ENCODE measurements at regions not wholly inside any gene's neighbourhood (a gene's known extent, or its start where the extent isn't known, plus 50 kb on each side); places are given as distances from the start of the nearest gene placed in this dataset.

GRCh38 chr10:117942226-117942625, 104.5 kb downstream of the RAB11FIP2 start:
- Histone ChIP-seq H3K4me3 (ENCODE audit: low read length) (no peak overlapping the region), H3K27ac (ENCODE audit: low read length) (no peak overlapping the region), H3K27me3 (ENCODE audit: insufficient read depth, low read length) (no peaks in the 10 kb centered on the region), H3K4me1 (ENCODE audit: insufficient read depth, low read length) (no peaks in the 10 kb centered on the region), H3K36me3 (ENCODE audit: insufficient read depth, low read depth, low read length) (no peaks in the 10 kb centered on the region), H3K9ac (ENCODE audit: low read depth, low read length) (no peak overlapping the region), H3K9me3 (ENCODE audit: insufficient read depth, low read depth, low read length) (no peaks in the 10 kb centered on the region)

GRCh38 chr10:117944676-117945447, 101.9 kb downstream of the RAB11FIP2 start:
- Histone ChIP-seq H3K36me3 (ENCODE audit: insufficient read depth, low read depth, low read length) (no peaks in the 10 kb centered on the region), H3K27ac (ENCODE audit: low read length) (no peak overlapping the region), H3K9ac (ENCODE audit: low read depth, low read length) (no peak overlapping the region)

GRCh38 chr10:117945651-117946050, 101.1 kb downstream of the RAB11FIP2 start:
- Histone ChIP-seq H3K27me3 (ENCODE audit: insufficient read depth, low read length) (no peaks in the 10 kb centered on the region), H3K4me3 (ENCODE audit: low read length) (no peak overlapping the region), H3K27ac (ENCODE audit: low read length) (no peak overlapping the region), H3K4me1 (ENCODE audit: insufficient read depth, low read length) (no peaks in the 10 kb centered on the region), H3K9me3 (ENCODE audit: insufficient read depth, low read depth, low read length) (no peaks in the 10 kb centered on the region), H3K36me3 (ENCODE audit: insufficient read depth, low read depth, low read length) (no peaks in the 10 kb centered on the region), H3K9ac (ENCODE audit: low read depth, low read length) (no peak overlapping the region)

More at GRCh38 chr10:117944676-117945447, 101.9 kb downstream of the RAB11FIP2 start:
- H3K9me3 ChIP-seq (ENCODE audit: insufficient read depth, low read depth, low read length): no peaks in the 10 kb centered on the region
- H3K27me3 ChIP-seq (ENCODE audit: insufficient read depth, low read length): no peaks in the 10 kb centered on the region
- no peak overlapping the region for H3K4me3 ChIP-seq (ENCODE audit: low read length)
- H3K4me1 ChIP-seq (ENCODE audit: insufficient read depth, low read length): no peaks in the 10 kb centered on the region

- no peak overlapping the region for H3K4me3 ChIP-seq (ENCODE audit: low read length)
- no peaks in the 10 kb centered on the region for H3K36me3 ChIP-seq (ENCODE audit: insufficient read depth, low read depth, low read length)
- H3K27ac ChIP-seq (ENCODE audit: low read length): no peak overlapping the region
- no peak overlapping the region for H3K9ac ChIP-seq (ENCODE audit: low read depth, low read length)
- H3K4me1 ChIP-seq (ENCODE audit: insufficient read depth, low read length): no peaks in the 10 kb centered on the region
- no peaks in the 10 kb centered on the region for H3K9me3 ChIP-seq (ENCODE audit: insufficient read depth, low read depth, low read length)
- no peaks in the 10 kb centered on the region for H3K27me3 ChIP-seq (ENCODE audit: insufficient read depth, low read length)
These were observed 100.1 kb downstream of the RAB11FIP2 start for GRCh38 chr10:117946525-117947070.

GRCh38 chr10:117948493-117948892, 98.2 kb downstream of the RAB11FIP2 start:
- no peak overlapping the region for H3K9ac ChIP-seq (ENCODE audit: low read depth, low read length)
- H3K4me3 ChIP-seq (ENCODE audit: low read length): no peak overlapping the region
- no peaks in the 10 kb centered on the region for H3K4me1 ChIP-seq (ENCODE audit: insufficient read depth, low read length)
- H3K27ac ChIP-seq (ENCODE audit: low read length): no peak overlapping the region
- H3K27me3 ChIP-seq (ENCODE audit: insufficient read depth, low read length): no peaks in the 10 kb centered on the region
- H3K36me3 ChIP-seq (ENCODE audit: insufficient read depth, low read depth, low read length): no peaks in the 10 kb centered on the region
- H3K9me3 ChIP-seq (ENCODE audit: insufficient read depth, low read depth, low read length): no peaks in the 10 kb centered on the region

- Histone ChIP-seq H3K4me1 (ENCODE audit: insufficient read depth, low read length) (no peaks in the 10 kb centered on the region), H3K9me3 (ENCODE audit: insufficient read depth, low read depth, low read length) (no peaks in the 10 kb centered on the region), H3K36me3 (ENCODE audit: insufficient read depth, low read depth, low read length) (no peaks in the 10 kb centered on the region), H3K9ac (ENCODE audit: low read depth, low read length) (no peak overlapping the region), H3K27ac (ENCODE audit: low read length) (no peak overlapping the region), H3K27me3 (ENCODE audit: insufficient read depth, low read length) (no peaks in the 10 kb centered on the region), H3K4me3 (ENCODE audit: low read length) (no peak overlapping the region)
These were observed 96.3 kb downstream of the RAB11FIP2 start for GRCh38 chr10:117950408-117950807.

All from iPS-20b (cell line).